HG02885 (cell line): ENCODE measurements at regions not wholly inside any gene's neighbourhood (a gene's known extent, or its start where the extent isn't known, plus 50 kb on each side); places are given as distances from the start of the nearest gene placed in this dataset.

Experiments used
- ATAC-seq: cut with Tn5 transposase; IDR thresholded peaks from one replicate; pipeline ENCODE4 v1.9.1; 2021; ENCODE audit warnings: mild to moderate bottlenecking; ENCODE audit not compliant: unreplicated experiment, poor library complexity

DNA sequence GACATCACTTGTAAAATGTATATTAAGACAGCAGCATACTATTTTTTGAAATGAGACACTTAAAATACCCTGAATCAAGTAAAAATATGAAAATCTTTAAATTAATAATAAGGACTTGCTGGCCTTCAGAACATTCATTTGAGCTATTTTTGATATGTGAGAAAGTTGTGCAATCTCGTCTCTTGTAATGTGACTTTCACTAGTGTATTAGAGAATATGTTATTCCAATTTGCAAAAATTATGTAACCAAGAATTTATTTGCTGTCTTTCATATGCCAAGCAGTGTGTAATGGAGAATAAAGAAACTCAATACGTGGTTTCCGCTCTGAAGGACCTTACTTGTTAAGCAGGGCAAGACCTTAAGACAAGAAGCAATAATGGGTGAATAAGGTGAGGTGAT is 375.0 kb upstream of the RUNX1 start:
- no peak for ATAC-seq

DNA sequence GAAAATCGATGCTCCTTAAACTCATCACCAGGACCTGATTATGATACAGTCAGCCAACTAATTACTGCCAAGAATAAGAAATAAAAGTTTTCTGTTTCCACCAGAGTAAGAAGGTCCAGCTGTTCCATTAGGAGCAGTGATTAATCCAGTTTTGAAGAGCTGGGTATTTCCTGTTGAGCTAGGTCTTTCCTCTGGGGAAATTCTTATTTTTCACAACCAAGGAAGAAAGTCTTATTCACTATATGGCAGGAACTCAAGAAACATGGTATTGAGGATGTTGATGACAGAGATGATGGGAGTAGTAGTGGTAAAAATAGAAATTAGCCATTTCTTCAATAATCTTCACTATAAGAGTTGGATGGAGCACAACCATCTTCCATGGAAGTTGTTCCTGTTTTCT is 374.6 kb upstream of the RUNX1 start:
- ATAC-seq: no peak

DNA sequence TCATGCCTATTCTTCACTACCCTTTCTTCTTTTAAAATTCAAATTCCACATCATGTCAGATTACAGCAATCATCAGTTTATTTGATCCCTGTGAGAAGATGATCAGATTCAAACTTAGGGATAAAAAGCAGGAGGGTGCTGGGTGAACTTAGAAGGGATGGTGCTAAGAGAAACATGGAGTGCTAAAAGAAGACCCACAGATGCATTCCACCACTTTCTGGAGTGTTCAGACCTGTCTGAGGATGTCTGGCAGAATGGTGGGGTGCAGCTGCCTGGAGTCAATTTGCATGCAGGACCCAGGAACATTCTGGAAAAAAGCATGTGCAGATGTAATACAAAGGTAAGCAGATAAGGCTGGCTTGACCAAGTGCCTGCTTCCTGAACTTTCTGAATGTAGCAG is 372.9 kb upstream of the RUNX1 start:
- no peak for ATAC-seq

DNA sequence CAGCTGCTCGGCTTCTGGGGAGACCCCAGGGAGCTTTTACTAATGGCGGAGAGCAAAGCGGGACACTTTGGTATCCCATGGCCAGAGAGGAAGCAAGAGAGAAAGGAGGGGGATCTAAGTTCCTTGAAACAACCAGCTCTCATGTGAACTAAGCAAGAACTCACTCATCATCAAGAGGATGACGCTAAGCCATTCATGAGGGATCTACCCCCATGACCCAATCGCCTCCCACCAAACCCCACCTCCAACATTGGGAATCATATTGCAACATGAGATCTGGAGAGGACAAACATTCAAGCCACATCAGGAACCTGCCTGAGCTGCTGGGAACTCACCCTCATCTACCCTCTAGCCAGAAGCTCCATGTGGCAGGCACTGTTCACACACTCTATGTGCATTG is 372.1 kb upstream of the RUNX1 start:
- ATAC-seq: no peak

DNA sequence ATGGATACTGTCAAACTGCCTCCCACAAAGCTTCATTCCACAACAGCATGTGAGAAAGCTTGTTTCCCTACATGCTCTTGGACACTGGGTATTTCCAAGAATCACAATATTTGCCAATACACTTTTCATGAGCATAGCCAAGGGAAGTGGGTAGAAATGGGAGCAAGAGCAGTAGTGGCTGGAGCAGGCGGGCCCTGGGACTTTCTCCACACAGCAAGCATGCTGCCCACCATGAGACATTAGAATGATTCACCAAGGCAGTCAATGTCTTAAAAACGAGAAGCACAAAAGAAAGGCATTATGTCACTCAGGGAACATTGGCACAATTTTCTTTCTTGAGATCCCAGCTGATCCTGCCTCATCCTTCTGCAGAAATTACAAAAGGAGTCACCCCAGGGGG is 371.6 kb upstream of the RUNX1 start:
- no peak for ATAC-seq

DNA sequence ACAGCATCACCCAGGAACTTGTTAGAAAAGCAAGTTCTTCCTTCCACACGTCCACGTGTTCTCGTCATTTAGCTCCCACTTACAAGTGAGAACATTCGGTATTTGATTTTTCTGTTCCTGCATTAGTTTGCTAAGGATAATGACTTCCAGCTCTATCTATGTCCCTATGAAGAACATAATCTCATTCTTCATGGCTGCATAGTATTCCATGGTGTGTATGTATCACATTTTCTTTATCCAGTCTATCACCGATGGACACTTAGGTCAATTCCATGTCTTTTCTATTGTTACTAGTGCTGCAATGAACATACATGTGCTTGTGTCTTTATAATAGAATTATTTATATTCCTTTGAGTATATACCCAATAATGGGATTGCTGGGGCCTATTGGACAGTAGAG is 368.7 kb upstream of the RUNX1 start:
- no peak for ATAC-seq

DNA sequence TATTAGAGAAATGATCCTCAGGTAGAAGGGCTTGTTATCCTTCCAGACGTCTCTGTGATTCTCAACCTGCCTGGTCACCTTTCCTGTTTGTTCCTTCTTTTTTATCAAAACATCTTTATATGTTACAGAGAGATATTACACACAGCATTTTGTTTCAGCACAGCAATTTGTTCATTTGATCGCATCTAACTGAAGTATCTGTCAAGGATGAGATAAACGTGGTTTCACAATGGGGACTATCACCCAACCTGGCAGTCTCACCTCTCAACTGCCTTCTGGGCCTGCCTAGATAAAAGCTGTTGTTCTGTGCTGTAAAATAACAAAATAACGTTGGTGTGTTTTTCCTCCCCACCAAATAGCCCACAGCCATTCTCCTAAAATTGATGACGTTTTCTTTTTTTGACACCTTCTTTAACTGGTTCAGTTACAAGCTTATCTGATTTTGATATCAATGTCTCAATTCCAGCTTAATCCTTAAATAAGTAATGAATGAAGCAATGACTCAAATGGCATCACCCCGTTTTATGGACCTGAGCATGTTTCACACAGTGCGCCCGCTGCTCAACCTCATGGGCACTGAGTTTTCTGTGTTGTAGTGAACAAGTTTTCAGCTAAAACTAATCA is 367.9 kb upstream of the RUNX1 start:
- no peak for ATAC-seq

DNA sequence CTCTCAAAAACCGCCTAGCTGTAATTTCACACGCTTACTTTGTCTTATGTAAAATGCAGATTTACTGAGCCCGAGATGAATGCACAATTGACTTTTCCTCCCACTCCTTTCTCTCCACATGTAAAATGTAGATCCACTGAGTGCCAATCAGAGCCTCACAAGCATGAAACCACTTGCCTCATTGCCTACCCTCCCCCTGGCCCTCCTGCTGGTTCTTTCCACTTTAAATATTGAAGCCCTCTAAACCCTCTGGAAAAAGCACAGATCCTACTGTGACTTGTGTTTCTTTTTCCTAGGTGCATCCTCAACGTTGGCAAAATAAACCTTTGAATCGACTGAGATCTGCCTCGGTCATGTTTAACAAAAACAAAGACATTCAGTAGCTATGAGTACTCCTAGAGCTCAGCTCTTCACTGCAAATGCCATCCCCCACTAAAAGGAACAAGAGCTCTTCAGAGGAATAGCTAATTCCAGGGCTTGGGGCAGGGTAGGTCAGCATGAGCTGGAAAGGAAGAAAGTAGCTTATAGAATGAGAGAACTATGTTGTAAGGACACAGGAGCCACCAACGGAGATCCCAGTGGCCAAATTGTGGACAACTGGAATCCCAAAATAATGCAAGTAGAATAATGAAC is 365.5 kb upstream of the RUNX1 start:
- no peak for ATAC-seq

DNA sequence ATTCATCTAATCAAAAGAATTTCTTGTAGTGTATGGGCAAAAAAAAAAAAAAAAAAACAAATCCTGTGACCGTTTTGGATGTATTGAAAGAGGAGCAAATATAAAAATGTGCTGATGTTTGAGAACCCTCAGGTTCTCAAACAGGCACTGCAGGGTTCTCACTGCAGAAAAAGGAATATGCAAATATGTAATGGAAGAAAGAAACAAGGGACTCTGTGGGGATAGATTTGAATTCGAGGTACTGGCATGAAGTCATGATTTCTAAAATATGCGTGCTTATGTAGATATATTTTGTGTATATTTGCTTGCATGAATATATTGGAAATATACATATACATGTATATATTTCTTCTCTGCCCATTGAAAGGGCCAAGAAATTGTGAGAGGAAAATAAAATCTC is 365.0 kb upstream of the RUNX1 start:
- no peak for ATAC-seq

DNA sequence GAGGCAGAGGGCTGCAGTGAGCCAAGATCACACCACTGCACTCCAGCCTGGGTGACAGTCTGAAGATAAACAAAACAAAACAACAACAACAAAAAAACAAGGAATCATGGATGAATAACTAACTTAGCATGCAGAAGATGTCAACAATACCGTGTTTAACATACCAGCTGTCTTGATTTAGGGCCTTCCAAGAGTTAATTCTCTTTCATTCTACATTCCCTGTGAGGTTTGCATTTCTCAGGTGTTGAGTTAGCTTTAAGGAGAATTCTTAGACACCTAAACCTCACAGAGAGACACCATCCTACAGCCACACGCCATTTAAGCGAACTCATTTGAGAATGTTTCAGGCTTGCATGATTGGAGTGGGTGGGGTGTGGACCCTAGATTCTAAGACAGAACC is 363.1 kb upstream of the RUNX1 start:
- ATAC-seq: no peak

DNA sequence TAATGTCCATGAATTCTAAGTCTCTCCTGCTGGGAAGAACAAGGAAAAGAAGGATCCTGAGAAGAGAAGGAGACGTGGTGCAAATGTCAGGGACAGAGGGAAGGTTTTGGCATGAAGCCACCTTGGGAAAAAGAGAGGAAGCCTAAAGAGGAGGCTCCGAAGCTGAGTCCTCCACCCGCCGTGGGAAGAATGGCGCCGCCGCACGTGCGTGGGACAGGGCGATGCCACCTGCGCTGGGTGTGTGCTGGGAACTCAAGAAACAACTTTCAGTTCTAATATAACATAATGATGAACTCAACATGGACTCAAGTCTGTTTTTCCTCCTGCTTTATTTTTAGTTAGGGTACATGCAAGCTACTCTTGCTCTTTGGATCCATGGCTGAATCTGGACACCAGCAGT is 362.3 kb upstream of the RUNX1 start:
- ATAC-seq: no peak

DNA sequence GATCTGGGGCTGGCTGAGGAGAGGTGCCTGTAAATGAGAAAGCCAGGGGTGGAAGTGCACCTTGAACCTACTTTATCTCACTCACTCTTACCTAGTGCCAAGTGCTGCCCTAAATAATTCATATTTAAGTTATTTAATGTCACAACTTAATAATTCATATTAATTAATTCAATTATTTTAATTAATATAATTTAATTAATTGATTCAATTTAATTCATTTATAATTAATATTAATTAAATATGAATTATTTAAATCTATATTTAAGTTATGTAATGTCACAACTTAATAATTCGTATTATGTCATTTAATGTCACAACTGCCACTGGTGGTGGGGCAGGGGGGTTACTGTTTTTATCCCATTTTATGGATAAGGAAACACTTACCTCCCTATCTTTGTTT is 361.6 kb upstream of the RUNX1 start:
- ATAC-seq: no peak

DNA sequence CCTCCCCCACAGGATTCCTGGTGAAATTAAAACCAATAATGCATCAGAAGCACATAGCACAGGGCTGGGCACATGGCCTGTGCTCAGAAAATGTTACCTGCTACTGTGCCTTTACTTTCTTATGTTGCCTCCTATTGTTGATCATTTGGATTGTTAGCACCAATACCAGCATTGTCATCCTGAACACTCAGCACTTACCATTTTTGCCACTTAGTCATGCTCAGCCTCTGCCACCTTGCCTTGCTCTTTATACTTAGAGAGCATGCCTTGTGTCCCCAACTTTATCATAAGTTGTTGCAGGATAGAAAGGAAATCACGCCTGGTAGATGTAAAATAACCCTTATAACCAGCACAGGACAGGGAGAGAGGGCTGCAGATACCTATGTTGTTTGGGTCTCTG is 361.0 kb upstream of the RUNX1 start:
- no peak for ATAC-seq

DNA sequence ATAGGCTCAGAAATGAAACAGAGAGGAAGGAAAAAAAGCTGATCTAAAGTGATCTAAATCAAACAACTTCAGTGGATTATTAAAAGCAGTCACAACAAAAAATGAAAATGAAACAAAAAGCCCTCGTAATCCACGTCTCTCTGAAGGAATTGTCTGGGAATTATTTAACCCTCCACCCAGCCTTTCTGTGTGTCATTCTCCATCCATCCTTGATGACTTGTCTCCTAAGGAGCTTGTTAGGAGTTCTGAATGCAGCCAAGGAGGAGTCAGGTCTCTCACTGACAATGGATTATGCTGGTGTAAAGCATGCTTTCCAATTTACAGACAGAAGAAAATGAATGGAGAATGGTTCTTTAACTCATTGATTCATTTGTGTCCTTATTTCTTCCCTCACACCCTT is 359.3 kb upstream of the RUNX1 start:
- ATAC-seq: no peak

DNA sequence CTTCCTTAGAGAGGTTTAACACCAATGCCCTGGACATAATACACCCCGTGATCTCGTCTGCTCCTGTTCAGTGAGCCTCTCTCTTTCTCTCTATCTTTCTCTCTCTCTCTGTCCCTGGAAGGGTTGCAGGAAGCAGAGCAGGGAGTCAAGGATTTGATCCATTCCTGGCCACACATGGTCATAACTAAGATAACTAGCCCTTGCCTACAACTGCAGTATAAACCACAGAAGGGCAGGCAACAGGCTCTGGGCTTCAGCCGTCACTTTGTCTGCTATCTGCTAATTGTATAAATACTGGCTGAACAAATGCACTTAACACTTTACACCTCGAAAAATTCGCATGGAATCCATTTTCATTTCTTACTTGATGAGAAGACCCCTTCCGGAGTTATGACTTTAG is 357.5 kb upstream of the RUNX1 start:
- ATAC-seq: no peak

DNA sequence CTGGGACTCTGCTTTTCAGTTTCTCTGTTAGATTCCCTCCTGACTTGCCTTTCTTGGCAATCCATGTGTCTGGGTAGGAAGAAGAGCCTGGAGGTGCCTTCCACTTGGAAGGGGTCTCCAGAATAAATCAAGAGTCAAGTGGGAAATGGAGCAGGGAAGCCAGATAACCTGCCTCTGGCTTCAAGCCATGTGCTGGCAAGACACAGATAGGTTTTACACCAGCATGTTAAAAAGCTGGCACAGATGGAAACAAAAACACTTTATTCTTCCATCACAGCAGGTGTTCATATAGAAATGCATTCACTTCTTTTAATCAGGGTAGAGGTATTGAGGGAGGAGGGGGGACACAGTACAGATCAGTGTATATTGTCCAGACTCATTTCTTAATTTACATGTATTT is 356.9 kb upstream of the RUNX1 start:
- ATAC-seq: no peak

DNA sequence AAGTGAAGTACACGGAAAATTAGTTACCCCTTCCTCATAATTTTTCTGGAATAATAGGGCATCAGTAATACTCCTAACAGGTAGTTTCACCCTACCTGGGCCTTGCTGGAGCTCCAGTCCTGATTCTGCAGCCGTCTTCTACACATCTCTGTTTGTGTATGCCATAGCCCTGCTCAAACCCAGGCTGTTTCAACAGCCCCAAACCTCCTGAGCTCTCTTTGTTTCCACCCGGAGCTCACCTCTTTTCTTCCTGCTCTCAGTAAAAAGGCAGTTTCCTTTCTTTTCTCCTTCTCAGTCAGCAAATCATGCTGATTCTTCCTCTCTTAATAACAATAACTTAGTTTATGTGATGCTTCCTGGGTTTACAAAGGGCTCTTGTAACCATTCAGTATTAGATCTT is 355.1 kb upstream of the RUNX1 start:
- ATAC-seq: no peak

DNA sequence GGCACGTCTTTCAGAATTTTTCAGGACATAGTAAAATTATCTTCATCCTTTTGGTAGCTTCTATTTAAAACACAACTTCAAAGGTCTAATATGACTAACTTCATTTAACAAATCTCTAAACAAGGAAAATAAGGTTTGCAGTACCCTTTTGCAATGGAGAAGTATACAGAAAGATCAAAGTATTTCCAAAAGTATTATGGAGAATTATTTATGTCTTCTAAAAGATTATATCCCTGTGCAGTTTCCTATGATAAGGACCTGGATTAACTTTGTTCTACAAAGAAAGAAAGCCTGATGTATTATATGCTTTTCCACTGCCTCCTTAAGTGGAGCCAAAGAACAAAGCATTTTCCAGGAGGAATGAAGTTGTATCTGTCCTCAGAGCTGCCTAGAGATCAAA is 353.0 kb upstream of the RUNX1 start:
- no peak for ATAC-seq

DNA sequence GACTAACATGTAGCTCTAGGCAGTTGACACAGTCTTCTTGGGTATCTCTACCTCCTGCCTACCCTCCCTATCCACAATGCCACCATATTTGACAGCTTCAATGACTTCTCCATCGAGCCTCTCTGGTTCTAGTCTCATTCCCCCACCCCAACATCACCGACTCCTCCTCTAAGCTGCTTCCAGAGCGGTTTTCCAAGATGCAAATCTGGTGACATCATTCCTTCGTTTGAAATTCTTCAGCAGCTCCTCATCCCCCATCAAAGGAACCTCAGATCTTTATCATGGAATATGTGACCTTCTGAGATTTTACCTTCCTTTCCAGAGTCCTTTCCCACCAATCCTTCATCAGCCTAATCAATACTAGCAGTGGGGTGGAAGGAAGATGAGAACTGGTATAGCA is 352.4 kb upstream of the RUNX1 start:
- ATAC-seq: no peak

DNA sequence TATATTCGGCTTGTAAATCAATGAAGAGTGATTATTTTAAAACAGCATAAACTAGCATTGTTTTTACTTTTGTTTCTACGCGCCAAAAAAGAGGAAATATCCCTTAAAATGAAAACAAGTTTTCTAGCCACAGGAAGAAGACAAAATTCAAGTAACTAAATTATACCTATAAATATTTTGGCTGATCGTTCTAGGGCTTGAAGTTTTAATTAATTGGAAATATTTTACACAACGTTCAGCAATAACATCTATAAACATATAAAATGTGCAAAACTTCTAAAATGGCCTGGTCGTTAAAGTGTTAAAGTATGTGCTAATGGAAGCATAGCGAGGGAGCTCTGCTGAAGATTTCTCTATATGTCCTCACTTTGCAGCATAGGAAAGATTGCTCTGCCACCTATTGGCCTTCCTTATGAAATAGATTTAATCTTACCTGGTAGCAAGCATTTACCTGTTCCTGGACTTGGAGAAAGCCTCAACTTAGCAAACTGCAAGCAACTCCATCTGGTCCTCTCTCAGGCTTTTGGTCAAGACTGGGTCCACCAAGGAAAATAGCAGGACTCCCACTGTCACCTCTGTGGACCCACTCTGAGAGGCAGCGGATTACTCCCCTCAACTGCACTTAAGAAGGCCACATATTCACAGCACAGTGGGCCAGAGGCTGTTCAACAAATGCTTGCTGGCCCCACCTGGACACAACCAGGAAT is 351.3 kb upstream of the RUNX1 start:
- peak; percentile 58 for ATAC-seq

DNA sequence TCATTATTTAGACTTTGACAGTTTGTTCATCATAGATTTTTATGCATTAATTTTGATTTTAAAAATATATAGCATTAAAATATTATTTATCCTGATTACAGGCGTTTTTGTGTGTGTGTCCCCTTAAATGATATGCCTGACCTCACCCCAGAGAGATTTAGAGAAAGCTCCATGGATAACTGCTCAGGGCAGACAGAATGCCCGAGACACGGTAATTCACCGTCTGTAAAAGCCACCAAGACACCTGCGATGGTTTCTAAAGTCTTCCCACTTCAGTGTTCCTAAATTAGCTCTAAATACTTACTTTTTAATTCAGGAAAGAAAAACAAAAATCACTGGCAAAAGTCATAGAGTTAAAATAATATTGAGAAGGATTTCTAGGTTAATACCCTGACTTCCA is 350.6 kb upstream of the RUNX1 start:
- no peak for ATAC-seq

DNA sequence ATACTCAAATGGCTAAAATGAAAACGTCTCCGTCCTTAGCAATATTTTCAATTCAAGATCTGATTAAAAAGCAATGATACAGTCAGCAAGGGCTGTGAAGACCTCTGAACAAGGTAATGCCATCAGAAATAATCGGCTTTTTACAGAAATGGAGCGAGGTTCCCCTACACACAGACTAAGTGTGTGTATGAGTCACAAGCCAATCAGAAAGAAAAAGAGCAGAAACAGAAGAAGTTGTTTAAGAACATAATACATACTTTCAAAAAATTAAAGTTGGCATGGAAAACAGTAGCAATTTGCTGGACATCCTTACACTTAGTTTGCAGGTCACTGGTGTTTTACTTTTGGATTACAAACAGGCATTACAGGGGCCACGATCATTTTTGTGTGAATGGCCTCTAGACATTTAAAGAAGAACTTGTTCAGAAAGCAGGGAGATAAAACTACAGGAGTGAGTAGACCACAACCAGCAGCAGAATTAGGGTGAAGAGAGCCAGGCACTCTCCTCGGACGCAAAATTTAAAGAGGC is 350.0 kb upstream of the RUNX1 start:
- no peak for ATAC-seq
